B cell (primary cell): ENCODE measurements at regions not wholly inside any gene's neighbourhood (a gene's known extent, or its start where the extent isn't known, plus 50 kb on each side); places are given as distances from the start of the nearest gene placed in this dataset.

Experiments used
- EZH2 ChIP-seq: IDR thresholded peaks from 2 replicates; pipeline ENCODE4 v1.6.1; 2012; ENCODE audit warnings: borderline replicate concordance, low read depth, mild to moderate bottlenecking, moderate library complexity, low read length; ENCODE audit not compliant: insufficient read depth, poor library complexity, severe bottlenecking
- TF ChIP-seq, protein P1 (sequence below): fragments of 200-600 bp; IDR thresholded peaks from one replicate; pipeline ENCODE4 v1.8.0; 2022; ENCODE audit warnings: antibody characterized with exemption, mild to moderate bottlenecking

DNA sequence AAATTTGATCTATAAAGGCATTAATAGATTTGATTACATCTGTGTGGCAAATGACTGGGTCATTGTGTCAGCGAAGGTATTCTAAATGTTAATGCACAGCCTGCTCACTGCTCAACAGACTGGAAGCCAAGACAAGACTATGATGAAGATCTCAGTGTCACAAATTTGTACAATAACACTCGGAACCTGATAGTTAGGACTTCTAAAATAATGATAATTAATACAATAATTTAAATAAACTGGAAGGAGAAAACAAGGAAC, 217.4 kb downstream of the CENPC start:
- TF ChIP-seq, protein P1, sequence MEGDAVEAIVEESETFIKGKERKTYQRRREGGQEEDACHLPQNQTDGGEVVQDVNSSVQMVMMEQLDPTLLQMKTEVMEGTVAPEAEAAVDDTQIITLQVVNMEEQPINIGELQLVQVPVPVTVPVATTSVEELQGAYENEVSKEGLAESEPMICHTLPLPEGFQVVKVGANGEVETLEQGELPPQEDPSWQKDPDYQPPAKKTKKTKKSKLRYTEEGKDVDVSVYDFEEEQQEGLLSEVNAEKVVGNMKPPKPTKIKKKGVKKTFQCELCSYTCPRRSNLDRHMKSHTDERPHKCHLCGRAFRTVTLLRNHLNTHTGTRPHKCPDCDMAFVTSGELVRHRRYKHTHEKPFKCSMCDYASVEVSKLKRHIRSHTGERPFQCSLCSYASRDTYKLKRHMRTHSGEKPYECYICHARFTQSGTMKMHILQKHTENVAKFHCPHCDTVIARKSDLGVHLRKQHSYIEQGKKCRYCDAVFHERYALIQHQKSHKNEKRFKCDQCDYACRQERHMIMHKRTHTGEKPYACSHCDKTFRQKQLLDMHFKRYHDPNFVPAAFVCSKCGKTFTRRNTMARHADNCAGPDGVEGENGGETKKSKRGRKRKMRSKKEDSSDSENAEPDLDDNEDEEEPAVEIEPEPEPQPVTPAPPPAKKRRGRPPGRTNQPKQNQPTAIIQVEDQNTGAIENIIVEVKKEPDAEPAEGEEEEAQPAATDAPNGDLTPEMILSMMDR, result no peak
- TF ChIP-seq EZH2, result no peak
